GM12892 (cell line): ENCODE measurements at regions not wholly inside any gene's neighbourhood (a gene's known extent, or its start where the extent isn't known, plus 50 kb on each side); places are given as distances from the start of the nearest gene placed in this dataset.

Source experiments
- POLR2A ChIP-seq: IDR thresholded peaks from 2 replicates; pipeline ENCODE4 v1.6.1; 2011; ENCODE audit warnings: low read depth, low read length, control low read depth
- POLR2AphosphoS5 ChIP-seq: IDR thresholded peaks from 2 replicates; pipeline ENCODE4 v1.6.1; 2011; ENCODE audit warnings: low read depth, low read length, control low read depth
- TAF1 ChIP-seq: IDR thresholded peaks from 2 replicates; pipeline ENCODE4 v1.6.1; 2011; ENCODE audit warnings: low read depth, mild to moderate bottlenecking, control low read depth, low read length, borderline replicate concordance

DNA sequence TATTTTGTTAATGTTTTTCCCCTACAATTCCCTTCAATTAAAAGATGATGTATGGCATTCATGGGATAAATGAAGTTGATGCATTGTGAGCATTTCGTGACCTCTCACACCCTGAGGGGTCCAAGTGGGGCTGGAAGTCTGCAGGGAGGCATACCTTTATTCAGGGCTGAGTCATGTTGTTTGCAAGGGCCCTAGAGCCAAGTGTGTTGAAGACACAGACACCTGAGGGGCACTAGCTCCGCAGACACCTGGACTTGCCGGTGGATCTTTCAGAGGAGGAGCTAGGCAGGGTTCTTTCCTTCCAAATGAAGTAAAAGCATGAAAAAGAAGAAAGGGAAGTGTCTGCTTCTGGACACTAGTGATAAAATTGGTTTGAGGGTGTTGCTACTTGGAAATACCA is 57.0 kb upstream of the RGS7 start:
- no peak for TF ChIP-seq TAF1
- TF ChIP-seq POLR2AphosphoS5, result no peak
- no peak for TF ChIP-seq POLR2A
